EL (cell line): ENCODE measurements at regions not wholly inside any gene's neighbourhood (a gene's known extent, or its start where the extent isn't known, plus 50 kb on each side); places are given as distances from the start of the nearest gene placed in this dataset.

Experiments
- DNase-seq: peaks from one replicate; pipeline ENCODE4 v3.0.0-alpha.2; 2016

DNA sequence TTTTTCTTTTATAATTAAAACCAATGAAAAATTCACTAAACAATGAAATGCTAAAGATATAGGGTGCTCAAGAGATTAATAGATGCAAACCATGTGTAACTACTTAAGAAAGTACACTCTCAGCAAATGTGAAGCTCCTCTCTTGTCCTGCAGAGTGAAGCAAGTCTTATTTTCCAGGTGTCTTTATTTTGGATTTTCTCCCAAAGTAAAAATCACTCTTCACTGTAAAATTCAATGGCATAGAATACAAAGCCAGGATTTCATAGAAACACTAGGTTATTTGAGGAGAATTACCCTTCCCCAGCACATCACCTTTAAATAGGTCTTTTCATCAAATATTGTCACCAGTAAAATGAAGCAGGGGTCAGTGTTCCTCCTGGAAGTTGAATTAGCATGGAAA is 57.0 kb upstream of the GIMD1 start:
- no peak for DNase-seq

DNA sequence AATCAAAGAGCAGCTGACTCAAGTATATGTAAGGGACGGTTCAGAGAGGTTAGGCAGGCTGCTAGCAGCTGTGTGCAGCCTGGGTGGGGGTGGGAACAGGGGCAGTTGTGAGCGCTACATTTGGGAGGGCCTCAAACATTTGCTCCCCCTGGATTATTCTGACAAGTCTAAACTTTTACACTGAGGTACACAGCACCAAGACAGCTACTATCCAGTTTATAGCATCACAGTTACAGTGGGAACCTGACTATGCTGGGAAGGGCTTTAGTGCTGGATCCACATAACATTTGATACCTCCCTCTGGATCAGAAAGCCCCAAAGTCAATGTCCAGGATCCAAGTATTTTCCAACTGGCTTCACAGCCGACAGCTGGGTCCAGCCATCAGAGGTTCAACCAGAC is 55.8 kb upstream of the GIMD1 start:
- DNase-seq, result no peak

DNA sequence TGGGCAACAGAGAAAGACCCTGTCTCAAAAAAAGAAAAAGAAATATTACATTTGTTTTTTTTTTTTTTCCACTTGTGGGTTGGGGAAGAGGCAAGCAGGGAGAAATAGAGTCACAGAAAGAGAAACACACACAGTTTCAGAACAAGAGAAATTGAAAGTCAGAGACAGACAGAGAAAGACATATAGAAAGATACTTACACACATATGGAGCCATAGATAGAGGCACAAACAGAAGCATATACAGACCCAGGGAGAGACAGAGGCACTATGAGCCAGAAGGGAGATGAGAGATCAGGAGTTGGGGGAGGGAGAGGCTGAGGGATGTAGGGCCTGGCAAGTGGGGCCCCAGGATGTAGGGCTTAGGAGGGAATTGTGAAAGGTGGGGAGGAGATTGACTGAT is 55.2 kb upstream of the GIMD1 start:
- no peak for DNase-seq

DNA sequence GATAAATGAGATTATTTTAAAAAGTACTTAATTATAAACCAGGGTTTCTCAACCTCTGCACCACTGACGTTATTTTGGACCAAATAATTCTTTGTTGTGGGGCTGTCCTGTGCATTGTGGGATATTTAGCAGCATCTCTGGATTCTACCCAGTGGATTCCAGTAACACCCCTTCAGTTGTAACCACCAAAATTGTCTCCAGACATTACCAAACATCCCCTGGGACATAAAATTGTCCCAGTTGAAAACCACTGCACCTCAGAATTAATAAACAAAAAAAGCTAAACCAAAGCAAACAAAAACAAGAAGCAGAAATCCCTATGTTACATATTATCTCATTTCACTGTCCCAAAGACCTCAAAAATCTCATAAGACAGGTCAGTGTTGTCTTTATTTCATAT is 54.2 kb upstream of the GIMD1 start:
- no peak for DNase-seq

DNA sequence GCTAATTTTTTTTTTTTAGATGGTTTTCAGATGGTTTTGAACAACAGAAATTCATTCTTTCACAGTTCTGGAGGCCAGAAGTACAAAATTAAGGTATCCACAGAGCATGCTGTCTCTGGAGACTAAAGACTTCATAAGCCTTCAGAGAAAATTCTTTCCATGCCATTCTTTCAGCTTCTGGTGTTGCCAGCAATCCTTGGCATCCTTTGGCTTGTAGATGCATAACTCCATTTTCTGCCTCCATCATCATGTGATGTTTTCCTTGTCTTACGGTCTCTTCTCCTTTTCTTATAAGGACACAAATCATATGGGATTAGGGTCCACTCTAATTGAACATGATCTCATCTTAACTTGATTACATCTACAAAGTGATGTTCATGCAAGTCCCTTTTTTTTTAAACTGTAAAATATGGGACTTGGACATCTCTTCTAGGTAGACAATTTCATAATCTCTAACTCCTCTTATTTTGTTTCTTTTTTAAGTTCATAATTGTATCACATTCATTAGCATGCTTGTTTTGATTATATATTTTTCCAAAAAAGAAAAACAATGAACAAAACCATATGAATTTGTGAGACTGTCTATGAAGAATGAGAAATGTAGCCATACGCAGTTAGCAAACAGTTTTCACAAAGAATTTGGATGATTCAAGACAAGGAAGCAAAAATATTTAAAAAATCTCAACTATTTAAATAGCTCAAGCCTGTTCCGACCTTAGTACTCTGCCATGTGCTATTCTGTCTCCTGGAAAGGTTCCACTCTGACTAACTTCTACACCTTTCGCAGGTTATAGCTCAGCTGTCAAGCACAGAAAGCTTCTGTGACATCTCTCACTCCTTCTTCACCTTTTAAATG is 53.1 kb upstream of the GIMD1 start:
- DNase-seq, result peak; percentile 72

GRCh38 chr4:106418444-106418843 is 49.9 kb upstream of the GIMD1 start:
- no peak for DNase-seq
